ENCODE measurements at regions not wholly inside any gene's neighbourhood (a gene's known extent, or its start where the extent isn't known, plus 50 kb on each side); places are given as distances from the start of the nearest gene placed in this dataset.

DNA sequence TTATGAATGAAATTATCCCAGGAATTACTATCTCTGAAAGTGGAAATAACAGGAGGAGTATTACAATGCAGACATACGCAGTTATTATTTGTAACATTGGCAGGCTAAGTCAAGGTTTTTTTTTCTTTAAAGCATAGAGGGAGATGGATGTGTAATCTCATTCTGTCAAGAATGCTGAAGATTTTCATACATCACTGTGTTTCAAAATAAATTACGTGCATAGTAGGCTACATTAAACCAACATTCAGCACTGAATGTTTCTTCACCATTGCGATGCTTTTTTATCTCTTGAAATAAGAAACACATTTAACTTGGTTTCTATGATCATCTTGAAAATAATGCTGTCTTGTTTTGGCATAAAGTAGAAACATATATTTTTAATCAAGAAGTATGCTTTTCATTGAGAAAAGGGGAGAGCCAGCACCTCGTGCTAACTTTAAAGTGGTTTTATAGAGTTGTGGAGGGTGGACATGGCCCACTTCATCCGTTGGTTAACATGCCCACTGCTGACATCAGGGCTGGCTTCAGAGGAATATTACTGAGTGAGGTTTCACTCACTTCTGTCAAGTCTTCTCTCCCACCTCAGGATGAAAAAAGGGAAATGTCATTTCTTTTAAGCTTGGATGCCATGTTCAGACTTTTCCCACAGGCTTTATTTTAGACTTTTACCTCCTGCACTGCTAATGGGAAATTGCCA, 203.6 kb upstream of the MEF2C start:
- 71 to 82% methylated on average over 5 of the region's 5 CpGs for WGBS, 2 donors
- no peak for DNase-seq (ENCODE audit: low spot score in 2 of 2)
- TF ChIP-seq, protein P1, sequence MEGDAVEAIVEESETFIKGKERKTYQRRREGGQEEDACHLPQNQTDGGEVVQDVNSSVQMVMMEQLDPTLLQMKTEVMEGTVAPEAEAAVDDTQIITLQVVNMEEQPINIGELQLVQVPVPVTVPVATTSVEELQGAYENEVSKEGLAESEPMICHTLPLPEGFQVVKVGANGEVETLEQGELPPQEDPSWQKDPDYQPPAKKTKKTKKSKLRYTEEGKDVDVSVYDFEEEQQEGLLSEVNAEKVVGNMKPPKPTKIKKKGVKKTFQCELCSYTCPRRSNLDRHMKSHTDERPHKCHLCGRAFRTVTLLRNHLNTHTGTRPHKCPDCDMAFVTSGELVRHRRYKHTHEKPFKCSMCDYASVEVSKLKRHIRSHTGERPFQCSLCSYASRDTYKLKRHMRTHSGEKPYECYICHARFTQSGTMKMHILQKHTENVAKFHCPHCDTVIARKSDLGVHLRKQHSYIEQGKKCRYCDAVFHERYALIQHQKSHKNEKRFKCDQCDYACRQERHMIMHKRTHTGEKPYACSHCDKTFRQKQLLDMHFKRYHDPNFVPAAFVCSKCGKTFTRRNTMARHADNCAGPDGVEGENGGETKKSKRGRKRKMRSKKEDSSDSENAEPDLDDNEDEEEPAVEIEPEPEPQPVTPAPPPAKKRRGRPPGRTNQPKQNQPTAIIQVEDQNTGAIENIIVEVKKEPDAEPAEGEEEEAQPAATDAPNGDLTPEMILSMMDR (IDR thresholded peaks at IDR 0.05): no peak
- TF ChIP-seq POLR2A (IDR thresholded peaks at IDR 0.05): no peak
- intact Hi-C loops (cut with DNase I; ENCODE audit: low total_unique reads): no loop called here
- H3K4me3 ChIP-seq (ENCODE audit: low read depth, poor library complexity, severe bottlenecking): no peak overlapping the region

DNA sequence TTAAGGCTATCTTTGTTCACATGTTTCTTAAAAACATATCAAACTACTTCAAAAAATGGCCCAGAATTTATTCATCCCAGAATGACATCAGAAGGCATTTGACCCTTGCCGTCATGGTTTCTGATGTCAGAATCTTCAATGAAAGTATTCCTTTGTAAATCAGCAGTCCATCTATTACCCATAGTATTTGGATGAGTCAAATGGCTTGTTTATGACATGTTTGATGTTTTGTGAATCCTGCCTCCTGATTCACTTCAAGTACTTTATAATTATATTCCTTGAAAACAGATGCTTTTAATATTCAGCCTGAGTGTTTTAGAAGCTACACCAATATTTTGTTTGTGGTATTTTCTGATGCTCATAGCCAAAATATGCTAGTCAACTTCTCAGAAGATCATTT, 200.8 kb upstream of the MEF2C start:
- intact Hi-C loops (cut with DNase I; ENCODE audit: low total_unique reads): no loop called here
- 57 to 67% methylated on average over 1 of the region's 1 CpG for WGBS, 2 donors
- no peak for DNase-seq (ENCODE audit: low spot score in 2 of 2)
- H3K4me3 ChIP-seq (ENCODE audit: low read depth, poor library complexity, severe bottlenecking): no peak overlapping the region
- TF ChIP-seq POLR2A (IDR thresholded peaks at IDR 0.05): no peak

DNA sequence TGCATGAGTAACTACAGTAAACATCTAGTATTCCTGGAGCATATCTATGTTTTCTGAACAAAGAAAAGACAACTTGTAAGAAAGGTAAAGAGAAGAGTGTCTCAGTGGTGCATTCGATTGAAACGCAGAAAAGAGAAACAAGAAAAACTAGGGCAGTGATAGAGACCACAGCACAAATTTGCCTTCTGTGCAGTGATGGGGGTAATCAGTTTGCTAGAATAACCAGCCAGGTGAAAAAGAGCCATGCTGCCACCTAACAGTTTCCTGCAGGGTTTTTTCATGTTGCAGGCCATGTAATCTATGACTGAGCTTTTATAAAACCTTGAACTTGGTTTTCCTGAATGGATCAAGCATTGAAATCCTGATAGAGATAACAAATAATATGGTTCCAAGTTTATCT, 198.4 kb upstream of the MEF2C start:
- no peak for TF ChIP-seq POLR2A (IDR thresholded peaks at IDR 0.05)
- TF ChIP-seq, protein P1 (IDR thresholded peaks at IDR 0.05): no peak
- no peak overlapping the region for H3K4me3 ChIP-seq (ENCODE audit: low read depth, poor library complexity, severe bottlenecking)
- intact Hi-C loops (cut with DNase I; ENCODE audit: low total_unique reads): no loop called here
- DNase-seq (ENCODE audit: low spot score in 2 of 2): no peak
- WGBS, 2 donors: 88 to 96% methylated on average over 2 of the region's 2 CpGs

DNA sequence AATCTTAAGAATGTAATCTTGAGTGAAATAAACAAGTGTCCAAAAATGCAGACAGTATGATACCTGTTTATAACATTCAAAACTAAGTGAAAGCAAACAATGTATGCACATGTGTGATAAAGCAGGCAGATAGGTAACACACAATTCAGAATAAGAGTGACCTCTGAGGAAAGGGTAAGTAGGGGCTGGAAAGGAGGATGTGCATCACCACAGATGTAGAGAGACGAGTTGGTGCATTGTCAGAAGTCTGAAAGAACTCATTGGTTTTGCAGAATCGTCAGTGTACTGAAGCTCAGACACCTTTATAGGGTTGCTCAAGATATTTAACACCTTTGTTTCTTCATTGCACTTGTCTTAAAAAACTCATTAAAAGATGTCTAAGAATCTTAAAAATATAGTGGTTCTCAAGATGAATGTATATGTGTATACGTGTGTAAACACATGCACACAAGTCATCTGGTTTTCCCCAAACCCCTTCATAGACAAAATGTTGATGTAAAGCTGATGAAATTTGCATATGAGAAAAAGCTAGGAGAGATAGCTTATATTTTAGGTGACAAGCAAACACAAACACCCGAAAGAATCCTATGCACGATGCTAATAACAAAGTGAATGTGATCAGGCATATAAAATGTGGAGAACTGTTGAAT, 197.6 kb upstream of the MEF2C start:
- DNase-seq (ENCODE audit: low spot score in 2 of 2): no peak
- H3K4me3 ChIP-seq (ENCODE audit: low read depth, poor library complexity, severe bottlenecking): no peak overlapping the region
- no peak for TF ChIP-seq POLR2A (IDR thresholded peaks at IDR 0.05)
- TF ChIP-seq, protein P1 (IDR thresholded peaks at IDR 0.05): no peak
- 93% methylated on average over 5 of the region's 5 CpGs for WGBS, 2 donors
- intact Hi-C loops (cut with DNase I; ENCODE audit: low total_unique reads): no loop called here

DNA sequence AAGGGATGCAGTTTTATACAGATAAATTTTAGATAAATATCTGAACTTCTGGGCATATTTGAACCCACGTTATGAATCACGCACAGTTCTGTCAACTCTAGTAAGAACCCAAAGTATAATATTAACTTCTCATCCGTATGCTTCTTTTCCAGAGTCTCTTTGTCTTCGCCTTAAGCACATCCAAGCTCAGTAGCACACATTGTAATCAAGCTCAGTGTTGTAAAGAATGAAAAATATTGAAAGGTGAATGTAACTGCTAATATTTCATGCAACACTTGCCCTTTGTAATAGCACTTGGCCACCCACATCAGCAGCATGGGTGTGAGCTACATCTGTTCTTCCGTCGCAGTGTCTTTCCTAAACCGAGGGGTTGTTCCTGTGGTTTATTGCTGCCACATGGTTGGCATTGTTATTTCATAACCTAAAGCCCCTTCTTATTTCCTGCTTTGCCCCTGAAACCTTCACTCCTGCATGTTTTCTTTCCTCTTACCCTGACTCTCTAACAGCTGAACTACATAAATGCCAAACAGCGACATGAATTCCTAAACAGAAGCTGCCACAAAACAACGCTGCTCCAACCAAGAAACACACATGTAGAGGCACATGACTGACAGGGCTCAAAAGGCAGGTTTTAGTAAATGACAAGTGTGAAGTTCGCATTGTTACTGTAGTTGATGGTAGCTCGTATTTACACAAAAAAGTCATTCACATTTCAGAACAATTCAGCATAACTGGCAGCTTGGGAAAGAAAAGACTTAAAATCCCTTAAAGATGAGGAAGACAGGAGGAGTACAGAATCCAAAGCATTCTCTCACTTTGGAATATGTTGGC, 190.1 kb upstream of the MEF2C start:
- H3K4me3 ChIP-seq (ENCODE audit: low read depth, poor library complexity, severe bottlenecking): no peak overlapping the region
- TF ChIP-seq, protein P1 (IDR thresholded peaks at IDR 0.05): no peak
- TF ChIP-seq POLR2A (IDR thresholded peaks at IDR 0.05): no peak
- intact Hi-C loops (cut with DNase I; ENCODE audit: low total_unique reads): no loop called here
- DNase-seq (ENCODE audit: low spot score in 2 of 2): no peak
- 59% methylated on average over 11 of the region's 11 CpGs for WGBS, 2 donors

DNA sequence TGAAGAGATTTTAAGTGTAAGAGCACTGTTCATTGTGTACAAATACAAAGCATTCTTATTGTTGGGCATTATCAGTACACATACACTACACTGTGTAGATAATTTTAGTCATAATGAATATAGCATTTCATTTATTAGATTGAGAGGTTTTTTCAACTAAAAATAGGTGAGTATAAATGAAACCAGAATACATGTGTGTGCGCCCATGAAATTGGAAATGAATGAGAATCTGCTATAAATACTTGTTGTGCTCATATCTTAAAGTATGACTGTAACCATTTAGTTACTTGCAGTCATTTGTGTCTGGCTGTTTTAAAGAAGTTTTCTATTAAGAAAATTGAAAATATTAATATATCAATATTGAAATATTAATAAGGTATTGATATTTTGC, 189.0 kb upstream of the MEF2C start:
- H3K4me3 ChIP-seq (ENCODE audit: low read depth, poor library complexity, severe bottlenecking): no peak overlapping the region
- intact Hi-C loops (cut with DNase I; ENCODE audit: low total_unique reads): no loop called here
- DNase-seq (ENCODE audit: low spot score in 2 of 2): no peak
- WGBS, 2 donors: 80 to 89% methylated on average over 1 of the region's 1 CpG
- TF ChIP-seq POLR2A (IDR thresholded peaks at IDR 0.05): no peak
- TF ChIP-seq, protein P1 (IDR thresholded peaks at IDR 0.05): no peak
